ENCODE measurements at regions not wholly inside any gene's neighbourhood (a gene's known extent, or its start where the extent isn't known, plus 50 kb on each side); places are given as distances from the start of the nearest gene placed in this dataset.

- H3K27ac ChIP-seq (ENCODE audit: low read length in 2 of 2) = no peak overlapping the region
- POLR2A ChIA-PET = no interaction called here
- intact Hi-C loops (cut with micrococcal nuclease) = no loop called here
Measured at GRCh38 chr14:62528296-62528695, 517.0 kb downstream of the KCNH5 start.

DNA sequence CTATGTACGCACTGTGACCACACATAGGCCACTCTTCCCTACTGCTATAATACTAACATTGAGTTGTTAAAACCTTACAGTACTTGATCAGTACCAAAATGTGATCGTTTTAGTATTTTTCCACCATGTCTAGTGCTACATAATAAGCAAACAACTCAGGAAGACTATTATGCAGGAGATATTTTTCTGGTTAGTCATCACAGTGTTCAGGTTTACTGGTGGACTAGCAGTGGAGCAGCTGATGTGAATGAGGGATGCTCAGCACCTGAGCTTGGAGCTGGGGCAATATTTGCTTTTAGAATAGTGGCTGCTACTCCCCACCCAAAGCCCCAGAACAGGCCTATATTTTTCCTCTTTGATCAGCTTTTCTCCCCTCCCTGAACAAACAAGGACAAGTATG is 513.1 kb downstream of the KCNH5 start:
- no peak overlapping the region for H3K4me3 Mint-ChIP-seq
- DNase-seq (no peak), ATAC-seq (ENCODE audit: low read depth) (no peak)
- POLR2A ChIA-PET = no interaction called here
- Histone ChIP-seq H3K4me1 (ENCODE audit: control insufficient read depth in 2 of 2, insufficient read depth in 2 of 2, low read length in 2 of 2) (no peaks in the 10 kb centered on the region), H3K79me2 (ENCODE audit: control insufficient read depth, insufficient read depth, low read length) (no peaks in the 10 kb centered on the region), H4K20me1 (ENCODE audit: control insufficient read depth, insufficient read depth, low read length, poor library complexity, severe bottlenecking) (no peaks in the 10 kb centered on the region), H3K9ac (ENCODE audit: low read length) (no peak overlapping the region), H3K4me2 (replicated peaks; ENCODE audit: low read depth, low read length, poor library complexity, severe bottlenecking) (no peak overlapping the region), H3K27me3 (replicated peaks in 1 of 4; ENCODE audit: control extremely low read depth in 1 of 4, control insufficient read depth in 3 of 4, insufficient read depth in 4 of 4, low read length in 3 of 4) (no peaks in the 10 kb centered on the region), H3K4me3 (ENCODE audit: control extremely low read depth in 1 of 5, extremely low read depth in 1 of 5, insufficient read depth in 1 of 5, low read depth in 2 of 5, low read length in 4 of 5) (no peak overlapping the region), H3K9me3 (ENCODE audit: control extremely low read depth in 1 of 3, control insufficient read depth in 2 of 3, insufficient read depth in 1 of 3, low read length in 2 of 3) (peaks cover 0 to 1% (median 0%) of the 10 kb centered on the region in 3 donors), H3K27ac (ENCODE audit: low read length in 2 of 2) (no peak overlapping the region), H2AFZ (ENCODE audit: insufficient read depth, low read depth, low read length, poor library complexity, severe bottlenecking) (no peak overlapping the region), H3K36me3 (replicated peaks in 1 of 2; ENCODE audit: control extremely low read depth in 1 of 2, control insufficient read depth in 1 of 2, extremely low read depth in 1 of 2, insufficient read depth in 2 of 2, low read length in 1 of 2) (no peaks in the 10 kb centered on the region)
- H3K27ac Mint-ChIP-seq = no peak overlapping the region
- H3K9me3 Mint-ChIP-seq (ENCODE audit: insufficient read depth) = no peaks in the 10 kb centered on the region
- no peaks in the 10 kb centered on the region for H3K27me3 Mint-ChIP-seq
- TF ChIP-seq, protein P1, sequence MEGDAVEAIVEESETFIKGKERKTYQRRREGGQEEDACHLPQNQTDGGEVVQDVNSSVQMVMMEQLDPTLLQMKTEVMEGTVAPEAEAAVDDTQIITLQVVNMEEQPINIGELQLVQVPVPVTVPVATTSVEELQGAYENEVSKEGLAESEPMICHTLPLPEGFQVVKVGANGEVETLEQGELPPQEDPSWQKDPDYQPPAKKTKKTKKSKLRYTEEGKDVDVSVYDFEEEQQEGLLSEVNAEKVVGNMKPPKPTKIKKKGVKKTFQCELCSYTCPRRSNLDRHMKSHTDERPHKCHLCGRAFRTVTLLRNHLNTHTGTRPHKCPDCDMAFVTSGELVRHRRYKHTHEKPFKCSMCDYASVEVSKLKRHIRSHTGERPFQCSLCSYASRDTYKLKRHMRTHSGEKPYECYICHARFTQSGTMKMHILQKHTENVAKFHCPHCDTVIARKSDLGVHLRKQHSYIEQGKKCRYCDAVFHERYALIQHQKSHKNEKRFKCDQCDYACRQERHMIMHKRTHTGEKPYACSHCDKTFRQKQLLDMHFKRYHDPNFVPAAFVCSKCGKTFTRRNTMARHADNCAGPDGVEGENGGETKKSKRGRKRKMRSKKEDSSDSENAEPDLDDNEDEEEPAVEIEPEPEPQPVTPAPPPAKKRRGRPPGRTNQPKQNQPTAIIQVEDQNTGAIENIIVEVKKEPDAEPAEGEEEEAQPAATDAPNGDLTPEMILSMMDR (IDR thresholded peaks at IDR 0.05) = no peak
- TF ChIP-seq EZH2 (IDR thresholded peaks at IDR 0.05; ENCODE audit: borderline replicate concordance, insufficient read depth, low read depth, low read length, poor library complexity, severe bottlenecking) = no peak
- WGBS (ENCODE audit: insufficient coverage) = 80% methylated on average over 2 of the region's 2 CpGs
- intact Hi-C loops (cut with micrococcal nuclease) = no loop called here
- CTCF ChIA-PET = no interaction called here
- H3K4me1 Mint-ChIP-seq = no peaks in the 10 kb centered on the region

More at GRCh38 chr14:62528296-62528695, 517.0 kb downstream of the KCNH5 start:
- Histone ChIP-seq H3K4me1 (ENCODE audit: control insufficient read depth in 2 of 2, insufficient read depth in 2 of 2, low read length in 2 of 2) (no peaks in the 10 kb centered on the region), H3K36me3 (replicated peaks in 1 of 2; ENCODE audit: control extremely low read depth in 1 of 2, control insufficient read depth in 1 of 2, extremely low read depth in 1 of 2, insufficient read depth in 2 of 2, low read length in 1 of 2) (no peaks in the 10 kb centered on the region), H2AFZ (ENCODE audit: insufficient read depth, low read depth, low read length, poor library complexity, severe bottlenecking) (no peak overlapping the region), H3K9ac (ENCODE audit: low read length) (no peak overlapping the region), H3K79me2 (ENCODE audit: control insufficient read depth, insufficient read depth, low read length) (no peaks in the 10 kb centered on the region), H3K27me3 (replicated peaks in 1 of 4; ENCODE audit: control extremely low read depth in 1 of 4, control insufficient read depth in 3 of 4, insufficient read depth in 4 of 4, low read length in 3 of 4) (no peaks in the 10 kb centered on the region), H3K4me3 (ENCODE audit: control extremely low read depth in 1 of 5, extremely low read depth in 1 of 5, insufficient read depth in 1 of 5, low read depth in 2 of 5, low read length in 4 of 5) (no peak overlapping the region), H4K20me1 (ENCODE audit: control insufficient read depth, insufficient read depth, low read length, poor library complexity, severe bottlenecking) (no peaks in the 10 kb centered on the region), H3K4me2 (replicated peaks; ENCODE audit: low read depth, low read length, poor library complexity, severe bottlenecking) (no peak overlapping the region), H3K9me3 (ENCODE audit: control extremely low read depth in 1 of 3, control insufficient read depth in 2 of 3, insufficient read depth in 1 of 3, low read length in 2 of 3) (no peaks in the 10 kb centered on the region)
- CTCF ChIA-PET = no interaction called here
- 80% methylated on average over 1 of the region's 1 CpG for WGBS (ENCODE audit: insufficient coverage)
- H3K9me3 Mint-ChIP-seq (ENCODE audit: insufficient read depth) = peaks cover 10% of the 10 kb centered on the region
- ATAC-seq (ENCODE audit: low read depth) = no peak
- TF ChIP-seq, protein P1 (IDR thresholded peaks at IDR 0.05) = no peak
- TF ChIP-seq EZH2 (IDR thresholded peaks at IDR 0.05; ENCODE audit: borderline replicate concordance, insufficient read depth, low read depth, low read length, poor library complexity, severe bottlenecking) = no peak
- no peaks in the 10 kb centered on the region for H3K27me3 Mint-ChIP-seq
- no peak overlapping the region for H3K4me3 Mint-ChIP-seq
- H3K27ac Mint-ChIP-seq = no peak overlapping the region
- no peaks in the 10 kb centered on the region for H3K4me1 Mint-ChIP-seq
- no peak for DNase-seq
